WTC11 (cell line): ENCODE measurements at regions not wholly inside any gene's neighbourhood (a gene's known extent, or its start where the extent isn't known, plus 50 kb on each side); places are given as distances from the start of the nearest gene placed in this dataset.

ENCODE experiments used
- ATAC-seq: fragments of 200-7000 bp; cut with Tn5 transposase; 2 replicates; pipeline ENCODE4 v1.10.0; 2021; ENCODE audit warnings: mild to moderate bottlenecking, moderate library complexity
- CTCF ChIA-PET: fragments of 300-600 bp; sonication (Branson Sonifier 250); formaldehyde crosslinking; loops from one replicate; lab custom pipeline; 2021; ENCODE audit warnings: antibody characterized with exemption; lab: Charles Lee
- POLR2A ChIA-PET: fragments of 350-600 bp; sonication (Branson Sonifier 250); formaldehyde crosslinking; loops from one replicate; lab custom pipeline; 2021; ENCODE audit warnings: antibody characterized with exemption; lab: Charles Lee
- DNase-seq: peaks from one replicate; pipeline ENCODE4 v3.0.0; 2021; ENCODE audit warnings: low spot score
- H3K27ac Mint-ChIP-seq: 2 replicates; pipeline ENCODE4 v1.8.0; 2021; ENCODE audit warnings: mixed read lengths
- H3K27me3 Mint-ChIP-seq: 2 replicates; pipeline ENCODE4 v1.8.0; 2021; ENCODE audit warnings: low read depth, mild to moderate bottlenecking, moderate library complexity, mixed read lengths
- H3K36me3 Mint-ChIP-seq: 2 replicates; pipeline ENCODE4 v1.8.0; 2021; ENCODE audit warnings: mixed read lengths
- H3K4me1 Mint-ChIP-seq: 2 replicates; pipeline ENCODE4 v1.8.0; 2022; ENCODE audit warnings: mixed read lengths
- H3K4me3 Mint-ChIP-seq: 2 replicates; pipeline ENCODE4 v1.8.0; 2021; ENCODE audit warnings: mild to moderate bottlenecking, moderate library complexity, mixed read lengths
- H3K9me3 Mint-ChIP-seq: 2 replicates; pipeline ENCODE4 v1.8.0; 2021; ENCODE audit warnings: mixed read lengths
- ARID4B ChIP-seq: sonication (generic); formaldehyde crosslinking; IDR thresholded peaks from 2 replicates; pipeline ENCODE4 v1.8.0; 2023; ENCODE audit warnings: missing genetic modification reagents, mild to moderate bottlenecking, borderline replicate concordance
- CBFB ChIP-seq: sonication (generic); formaldehyde crosslinking; IDR thresholded peaks from 2 replicates; pipeline ENCODE4 v1.8.1; 2022; ENCODE audit warnings: mild to moderate bottlenecking, low read depth, missing genetic modification reagents
- FOXJ3 ChIP-seq: sonication (generic); formaldehyde crosslinking; IDR thresholded peaks from 2 replicates; pipeline ENCODE4 v1.9.0; 2021; ENCODE audit warnings: missing genetic modification reagents, mild to moderate bottlenecking, borderline replicate concordance
- GABPB1 ChIP-seq: sonication (generic); formaldehyde crosslinking; IDR thresholded peaks from 2 replicates; pipeline ENCODE4 v1.8.1; 2023; ENCODE audit warnings: mild to moderate bottlenecking, missing genetic modification reagents
- GRHL2 ChIP-seq: fragments of 250-450 bp; sonication (Bioruptor Pico); IDR thresholded peaks from 2 replicates; pipeline ENCODE4 v1.8.0; 2022; ENCODE audit warnings: mild to moderate bottlenecking, moderate library complexity; ENCODE audit not compliant: insufficient replicate concordance, severe bottlenecking
- JAZF1 ChIP-seq: fragments of 250-450 bp; sonication (Bioruptor Pico); IDR thresholded peaks from 2 replicates; pipeline ENCODE4 v1.9.0; 2021; ENCODE audit warnings: moderate library complexity, mild to moderate bottlenecking, inconsistent platforms
- MXD4 ChIP-seq: fragments of 250-450 bp; sonication (Bioruptor Pico); IDR thresholded peaks from 2 replicates; pipeline ENCODE4 v1.8.0; 2021; ENCODE audit warnings: mild to moderate bottlenecking, moderate library complexity, borderline replicate concordance
- NFYB ChIP-seq: sonication (generic); formaldehyde crosslinking; conservative IDR thresholded peaks from 2 replicates; pipeline ENCODE4 v1.8.0; 2022; ENCODE audit warnings: low read depth, missing genetic modification reagents
- NR1H2 ChIP-seq: sonication (generic); formaldehyde crosslinking; IDR thresholded peaks from 2 replicates; pipeline ENCODE4 v1.9.0; 2021; ENCODE audit warnings: mild to moderate bottlenecking, moderate library complexity, missing genetic modification reagents
- NR2C2 ChIP-seq: sonication (generic); formaldehyde crosslinking; IDR thresholded peaks from 2 replicates; pipeline ENCODE4 v1.8.0; 2022; ENCODE audit warnings: mild to moderate bottlenecking, missing genetic modification reagents
- SP1 ChIP-seq: sonication (generic); formaldehyde crosslinking; conservative IDR thresholded peaks from 2 replicates; pipeline ENCODE4 v1.8.1; 2022; ENCODE audit warnings: missing genetic modification reagents
- ZNF138 ChIP-seq: sonication (generic); formaldehyde crosslinking; conservative IDR thresholded peaks from 2 replicates; pipeline ENCODE4 v1.8.1; 2022; ENCODE audit warnings: mild to moderate bottlenecking, moderate library complexity, missing genetic modification reagents
- ZNF232 ChIP-seq: sonication (generic); formaldehyde crosslinking; IDR thresholded peaks from 2 replicates; pipeline ENCODE4 v1.8.0; 2022; ENCODE audit warnings: mild to moderate bottlenecking, missing genetic modification reagents
- ZNF396 ChIP-seq: fragments of 250-450 bp; sonication (Bioruptor Pico); IDR thresholded peaks from 2 replicates; pipeline ENCODE4 v1.8.0; 2021; ENCODE audit warnings: mild to moderate bottlenecking, moderate library complexity, borderline replicate concordance
- ZNF671 ChIP-seq: fragments of 250-450 bp; sonication (Bioruptor Pico); IDR thresholded peaks from 2 replicates; pipeline ENCODE4 v1.8.0; 2021; ENCODE audit warnings: mild to moderate bottlenecking
- TF ChIP-seq, protein P1 (sequence below): sonication (generic); formaldehyde crosslinking; IDR thresholded peaks from 2 replicates; pipeline ENCODE4 v1.8.1; 2023; ENCODE audit warnings: mild to moderate bottlenecking, missing genetic modification reagents, moderate library complexity
- TF ChIP-seq, protein P2 (sequence below): sonication (generic); formaldehyde crosslinking; IDR thresholded peaks from 2 replicates; pipeline ENCODE4 v1.8.0; 2023; ENCODE audit warnings: mild to moderate bottlenecking, missing genetic modification reagents
- TF ChIP-seq, protein P3 (sequence below): sonication (generic); formaldehyde crosslinking; IDR thresholded peaks from 2 replicates; pipeline ENCODE4 v1.8.1; 2022; ENCODE audit warnings: mild to moderate bottlenecking, moderate library complexity, missing genetic modification reagents
- TF ChIP-seq, protein P4 (sequence below): fragments of 250-450 bp; sonication (Bioruptor Pico); IDR thresholded peaks from 2 replicates; pipeline ENCODE4 v2.1.2; 2022; ENCODE audit warnings: mild to moderate bottlenecking, moderate library complexity
- TF ChIP-seq, protein P5 (sequence below): fragments of 200-600 bp; IDR thresholded peaks from 2 replicates; pipeline ENCODE4 v1.8.0; 2022; ENCODE audit warnings: antibody characterized with exemption

GRCh38 chr22:27682437-27682836, 119.1 kb downstream of the MN1 start:
- POLR2A ChIA-PET = interaction anchor here (1.1 kb wide), 1 partner anchor 119 kb away, joined by 4 read pairs; the partner anchor contains the start of gene MN1
- CTCF ChIA-PET = interaction anchor here (0.5 to 2.5 kb wide), 29 partner anchors 9 to 267 kb away, joined by 3 to 11 read pairs (median 4); partner anchors contain the start of gene MN1

DNA sequence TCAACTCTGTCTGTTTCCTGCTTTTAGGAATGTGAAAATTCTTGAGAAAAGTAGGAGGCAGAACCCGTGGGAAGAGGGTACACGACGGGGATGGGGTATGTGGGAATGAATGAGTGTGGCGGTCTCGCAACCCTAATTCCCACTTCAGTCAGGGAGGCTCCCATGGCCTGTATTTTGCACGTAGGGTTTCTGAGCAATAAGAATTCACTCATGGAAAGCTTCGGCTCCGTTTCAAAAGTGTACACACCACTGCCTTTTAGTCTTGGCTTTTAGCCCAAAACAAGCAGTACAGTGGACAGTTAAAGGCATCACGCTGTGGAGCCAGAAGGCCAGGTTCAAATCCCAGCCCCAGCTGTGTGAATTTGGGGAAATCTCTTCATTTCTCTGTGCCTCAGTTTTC, 116.7 kb downstream of the MN1 start:
- CTCF ChIA-PET = no interaction called here
- H3K4me1 Mint-ChIP-seq = peaks cover 33% of the 10 kb centered on the region
- no peaks in the 10 kb centered on the region for H3K27me3 Mint-ChIP-seq
- ATAC-seq (no peak), DNase-seq (no peak)
- H3K27ac Mint-ChIP-seq = no peak overlapping the region
- peaks cover 23% of the 10 kb centered on the region for H3K36me3 Mint-ChIP-seq
- POLR2A ChIA-PET = no interaction called here
- H3K4me3 Mint-ChIP-seq = no peak overlapping the region
- 0 out of 2 replicates have a peak, but pooled peaks cover 4% of the 10 kb centered on the region for H3K9me3 Mint-ChIP-seq
- TF ChIP-seq FOXJ3 (CRISPR knock-in tag) (no peak), ZNF232 (CRISPR knock-in tag) (no peak), NR1H2 (no peak), GABPB1 (CRISPR knock-in tag) (no peak), SP1 (CRISPR knock-in tag) (no peak), ZNF396 (CRISPR knock-in tag) (no peak), NFYB (no peak), MXD4 (CRISPR knock-in tag) (no peak), ARID4B (CRISPR knock-in tag) (no peak), CBFB (CRISPR knock-in tag) (no peak), GRHL2 (CRISPR knock-in tag) (no peak), JAZF1 (CRISPR knock-in tag) (no peak), NR2C2 (no peak), ZNF671 (CRISPR knock-in tag) (no peak), ZNF138 (CRISPR knock-in tag) (no peak)
- TF ChIP-seq, protein P1, sequence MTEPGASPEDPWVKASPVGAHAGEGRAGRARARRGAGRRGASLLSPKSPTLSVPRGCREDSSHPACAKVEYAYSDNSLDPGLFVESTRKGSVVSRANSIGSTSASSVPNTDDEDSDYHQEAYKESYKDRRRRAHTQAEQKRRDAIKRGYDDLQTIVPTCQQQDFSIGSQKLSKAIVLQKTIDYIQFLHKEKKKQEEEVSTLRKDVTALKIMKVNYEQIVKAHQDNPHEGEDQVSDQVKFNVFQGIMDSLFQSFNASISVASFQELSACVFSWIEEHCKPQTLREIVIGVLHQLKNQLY (CRISPR knock-in tag) = no peak
- TF ChIP-seq, protein P2, sequence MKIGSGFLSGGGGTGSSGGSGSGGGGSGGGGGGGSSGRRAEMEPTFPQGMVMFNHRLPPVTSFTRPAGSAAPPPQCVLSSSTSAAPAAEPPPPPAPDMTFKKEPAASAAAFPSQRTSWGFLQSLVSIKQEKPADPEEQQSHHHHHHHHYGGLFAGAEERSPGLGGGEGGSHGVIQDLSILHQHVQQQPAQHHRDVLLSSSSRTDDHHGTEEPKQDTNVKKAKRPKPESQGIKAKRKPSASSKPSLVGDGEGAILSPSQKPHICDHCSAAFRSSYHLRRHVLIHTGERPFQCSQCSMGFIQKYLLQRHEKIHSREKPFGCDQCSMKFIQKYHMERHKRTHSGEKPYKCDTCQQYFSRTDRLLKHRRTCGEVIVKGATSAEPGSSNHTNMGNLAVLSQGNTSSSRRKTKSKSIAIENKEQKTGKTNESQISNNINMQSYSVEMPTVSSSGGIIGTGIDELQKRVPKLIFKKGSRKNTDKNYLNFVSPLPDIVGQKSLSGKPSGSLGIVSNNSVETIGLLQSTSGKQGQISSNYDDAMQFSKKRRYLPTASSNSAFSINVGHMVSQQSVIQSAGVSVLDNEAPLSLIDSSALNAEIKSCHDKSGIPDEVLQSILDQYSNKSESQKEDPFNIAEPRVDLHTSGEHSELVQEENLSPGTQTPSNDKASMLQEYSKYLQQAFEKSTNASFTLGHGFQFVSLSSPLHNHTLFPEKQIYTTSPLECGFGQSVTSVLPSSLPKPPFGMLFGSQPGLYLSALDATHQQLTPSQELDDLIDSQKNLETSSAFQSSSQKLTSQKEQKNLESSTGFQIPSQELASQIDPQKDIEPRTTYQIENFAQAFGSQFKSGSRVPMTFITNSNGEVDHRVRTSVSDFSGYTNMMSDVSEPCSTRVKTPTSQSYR = no peak
- TF ChIP-seq, protein P3, sequence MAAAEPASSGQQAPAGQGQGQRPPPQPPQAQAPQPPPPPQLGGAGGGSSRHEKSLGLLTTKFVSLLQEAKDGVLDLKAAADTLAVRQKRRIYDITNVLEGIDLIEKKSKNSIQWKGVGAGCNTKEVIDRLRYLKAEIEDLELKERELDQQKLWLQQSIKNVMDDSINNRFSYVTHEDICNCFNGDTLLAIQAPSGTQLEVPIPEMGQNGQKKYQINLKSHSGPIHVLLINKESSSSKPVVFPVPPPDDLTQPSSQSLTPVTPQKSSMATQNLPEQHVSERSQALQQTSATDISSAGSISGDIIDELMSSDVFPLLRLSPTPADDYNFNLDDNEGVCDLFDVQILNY (CRISPR knock-in tag) = no peak

More at GRCh38 chr22:27682437-27682836, 119.1 kb downstream of the MN1 start:
- DNase-seq (peak; percentile 73), ATAC-seq (peak; percentile 66)
- Mint-ChIP-seq H3K4me1 (peaks cover 55% of the 10 kb centered on the region), H3K4me3 (no peak overlapping the region), H3K27me3 (no peaks in the 10 kb centered on the region)
- TF ChIP-seq, protein P4, sequence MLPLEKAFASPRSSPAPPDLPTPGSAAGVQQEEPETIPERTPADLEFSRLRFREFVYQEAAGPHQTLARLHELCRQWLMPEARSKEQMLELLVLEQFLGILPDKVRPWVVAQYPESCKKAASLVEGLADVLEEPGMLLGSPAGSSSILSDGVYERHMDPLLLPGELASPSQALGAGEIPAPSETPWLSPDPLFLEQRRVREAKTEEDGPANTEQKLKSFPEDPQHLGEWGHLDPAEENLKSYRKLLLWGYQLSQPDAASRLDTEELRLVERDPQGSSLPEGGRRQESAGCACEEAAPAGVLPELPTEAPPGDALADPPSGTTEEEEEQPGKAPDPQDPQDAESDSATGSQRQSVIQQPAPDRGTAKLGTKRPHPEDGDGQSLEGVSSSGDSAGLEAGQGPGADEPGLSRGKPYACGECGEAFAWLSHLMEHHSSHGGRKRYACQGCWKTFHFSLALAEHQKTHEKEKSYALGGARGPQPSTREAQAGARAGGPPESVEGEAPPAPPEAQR (CRISPR knock-in tag) = no peak
- TF ChIP-seq, protein P5, sequence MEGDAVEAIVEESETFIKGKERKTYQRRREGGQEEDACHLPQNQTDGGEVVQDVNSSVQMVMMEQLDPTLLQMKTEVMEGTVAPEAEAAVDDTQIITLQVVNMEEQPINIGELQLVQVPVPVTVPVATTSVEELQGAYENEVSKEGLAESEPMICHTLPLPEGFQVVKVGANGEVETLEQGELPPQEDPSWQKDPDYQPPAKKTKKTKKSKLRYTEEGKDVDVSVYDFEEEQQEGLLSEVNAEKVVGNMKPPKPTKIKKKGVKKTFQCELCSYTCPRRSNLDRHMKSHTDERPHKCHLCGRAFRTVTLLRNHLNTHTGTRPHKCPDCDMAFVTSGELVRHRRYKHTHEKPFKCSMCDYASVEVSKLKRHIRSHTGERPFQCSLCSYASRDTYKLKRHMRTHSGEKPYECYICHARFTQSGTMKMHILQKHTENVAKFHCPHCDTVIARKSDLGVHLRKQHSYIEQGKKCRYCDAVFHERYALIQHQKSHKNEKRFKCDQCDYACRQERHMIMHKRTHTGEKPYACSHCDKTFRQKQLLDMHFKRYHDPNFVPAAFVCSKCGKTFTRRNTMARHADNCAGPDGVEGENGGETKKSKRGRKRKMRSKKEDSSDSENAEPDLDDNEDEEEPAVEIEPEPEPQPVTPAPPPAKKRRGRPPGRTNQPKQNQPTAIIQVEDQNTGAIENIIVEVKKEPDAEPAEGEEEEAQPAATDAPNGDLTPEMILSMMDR = peak; percentile 80
- TF ChIP-seq, all 79 proteins: peak for 1
- Mint-ChIP-seq H3K9me3 (no peaks in the 10 kb centered on the region), H3K36me3 (peaks cover 11% of the 10 kb centered on the region), H3K27ac (no peak overlapping the region)
